ENCODE measurements at regions not wholly inside any gene's neighbourhood (a gene's known extent, or its start where the extent isn't known, plus 50 kb on each side); places are given as distances from the start of the nearest gene placed in this dataset.
"Not testable (repeated sequence)": the region's sequence is repeated elsewhere in the genome, so short reads cannot be mapped to it uniquely, and the experiment has no call there.

DNA sequence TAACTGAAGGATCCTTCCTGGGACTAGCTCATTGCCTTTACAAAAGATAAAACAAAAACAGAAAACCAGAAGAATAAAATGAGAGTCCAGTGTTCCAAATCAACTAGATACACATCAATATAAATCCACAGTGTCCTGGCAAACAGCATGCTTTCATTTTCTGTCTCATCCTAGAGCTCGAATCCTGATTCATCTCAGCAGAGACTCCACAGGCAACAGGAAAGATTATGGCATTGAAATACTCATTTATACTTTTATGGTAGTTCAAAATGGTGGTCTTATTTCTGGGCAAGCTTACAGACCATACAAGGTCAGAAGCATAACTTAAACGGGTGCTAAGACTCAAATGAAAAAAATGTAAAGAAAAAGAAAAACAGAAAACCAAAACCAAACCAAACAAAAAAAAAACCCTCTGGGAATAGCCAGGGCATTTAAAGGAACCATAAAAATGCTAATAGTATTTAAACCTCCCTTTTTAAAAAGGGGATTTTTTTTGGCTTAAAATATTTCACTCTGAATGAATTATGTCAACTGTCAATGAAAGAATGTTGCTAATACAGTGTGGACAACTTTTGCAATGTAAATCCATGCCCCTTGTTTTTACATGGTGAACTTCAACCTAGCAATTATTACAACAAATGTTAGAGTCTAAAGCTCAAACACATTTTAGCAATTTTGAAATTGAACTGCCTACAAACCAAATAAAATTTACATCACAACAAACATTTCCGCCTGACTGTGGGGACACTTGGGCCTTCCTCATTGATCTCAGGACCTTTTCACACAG lies 57.9 kb downstream of the GPR101 start:
- no peak for DNase-seq

DNA sequence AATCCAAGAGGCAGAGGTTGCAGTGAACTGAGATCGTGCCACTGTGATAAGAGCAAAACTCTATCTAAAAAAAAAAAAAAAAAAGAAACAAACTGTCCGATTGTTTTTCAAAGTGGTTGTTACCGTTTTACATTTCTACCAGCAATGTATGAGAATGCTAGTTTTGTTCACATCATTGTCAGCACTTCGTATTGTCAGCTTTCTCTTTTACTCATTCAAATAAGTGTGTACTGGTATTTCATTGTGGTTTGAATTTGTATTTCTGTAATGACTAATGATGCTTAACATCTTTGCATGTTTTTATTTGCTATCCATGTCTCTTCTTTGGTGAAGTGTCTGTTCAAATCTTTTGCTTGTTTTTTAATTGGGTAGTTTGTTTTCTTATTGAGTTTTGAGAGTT lies 65.8 kb downstream of the GPR101 start:
- no peak for DNase-seq

DNA sequence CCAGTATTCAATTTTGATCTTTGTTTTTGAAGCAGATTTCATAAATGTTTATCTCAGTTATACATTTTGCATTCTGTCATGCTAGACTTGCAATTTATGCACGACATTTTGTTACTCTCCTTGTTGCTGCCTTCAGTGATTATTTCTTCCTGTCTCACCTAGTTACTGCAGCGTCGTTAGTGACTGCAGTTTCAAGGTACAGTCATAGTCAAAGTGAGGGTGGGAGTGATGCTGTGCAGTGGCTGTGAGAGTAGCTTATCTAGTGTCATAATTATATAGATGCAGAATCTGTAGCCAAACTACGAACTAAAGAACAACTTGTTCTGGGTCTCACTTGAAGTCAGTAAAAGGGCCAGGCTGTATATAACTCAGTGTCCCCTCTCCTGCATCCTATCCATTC lies 69.8 kb downstream of the GPR101 start:
- DNase-seq: no peak

DNA sequence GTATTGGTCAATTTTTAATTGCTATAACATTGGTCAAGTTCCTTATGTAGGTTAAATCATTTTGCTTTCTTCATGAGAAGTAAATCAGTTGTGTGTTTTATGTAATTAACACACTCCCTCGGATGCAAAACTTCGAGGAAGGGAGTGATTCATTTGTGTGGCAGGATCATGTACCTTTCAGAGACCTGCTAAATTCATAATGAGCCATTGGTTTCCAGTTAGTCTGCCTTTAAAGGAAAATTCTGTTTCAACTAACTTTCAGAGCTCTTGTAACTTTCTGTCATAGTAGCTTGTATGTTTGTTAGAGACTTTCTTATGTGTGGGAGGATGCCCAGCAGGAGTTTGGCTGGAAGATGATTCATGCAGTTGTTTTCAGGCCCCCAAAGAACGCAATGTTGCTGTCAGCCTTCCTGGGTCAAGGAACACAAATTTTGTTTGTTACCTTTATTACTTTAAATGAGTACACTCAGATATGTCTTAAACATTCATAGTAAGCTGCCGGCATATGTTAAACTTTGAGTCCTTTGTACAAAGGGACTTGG lies 72.1 kb downstream of the GPR101 start:
- no peak for DNase-seq

DNA sequence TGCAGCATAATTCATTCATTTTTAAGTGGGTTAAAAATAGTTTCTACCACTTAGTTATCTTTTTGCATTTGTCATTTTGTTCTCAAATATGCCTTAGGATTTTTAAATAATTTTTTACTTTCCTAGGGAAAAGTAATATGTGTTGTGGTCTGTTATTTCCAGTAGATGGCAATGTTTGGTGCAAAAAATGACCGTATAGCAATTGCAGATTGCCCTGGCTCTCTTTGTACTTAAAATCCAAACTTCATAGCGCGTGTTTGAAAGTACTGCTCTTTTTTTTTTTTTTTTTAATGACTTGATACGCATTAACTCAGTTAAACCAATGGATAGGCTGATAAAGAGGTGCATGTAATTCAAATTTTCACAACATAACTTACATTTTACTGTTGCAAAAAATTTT lies 74.4 kb upstream of the RBMX start:
- peak; percentile 0 for DNase-seq

DNA sequence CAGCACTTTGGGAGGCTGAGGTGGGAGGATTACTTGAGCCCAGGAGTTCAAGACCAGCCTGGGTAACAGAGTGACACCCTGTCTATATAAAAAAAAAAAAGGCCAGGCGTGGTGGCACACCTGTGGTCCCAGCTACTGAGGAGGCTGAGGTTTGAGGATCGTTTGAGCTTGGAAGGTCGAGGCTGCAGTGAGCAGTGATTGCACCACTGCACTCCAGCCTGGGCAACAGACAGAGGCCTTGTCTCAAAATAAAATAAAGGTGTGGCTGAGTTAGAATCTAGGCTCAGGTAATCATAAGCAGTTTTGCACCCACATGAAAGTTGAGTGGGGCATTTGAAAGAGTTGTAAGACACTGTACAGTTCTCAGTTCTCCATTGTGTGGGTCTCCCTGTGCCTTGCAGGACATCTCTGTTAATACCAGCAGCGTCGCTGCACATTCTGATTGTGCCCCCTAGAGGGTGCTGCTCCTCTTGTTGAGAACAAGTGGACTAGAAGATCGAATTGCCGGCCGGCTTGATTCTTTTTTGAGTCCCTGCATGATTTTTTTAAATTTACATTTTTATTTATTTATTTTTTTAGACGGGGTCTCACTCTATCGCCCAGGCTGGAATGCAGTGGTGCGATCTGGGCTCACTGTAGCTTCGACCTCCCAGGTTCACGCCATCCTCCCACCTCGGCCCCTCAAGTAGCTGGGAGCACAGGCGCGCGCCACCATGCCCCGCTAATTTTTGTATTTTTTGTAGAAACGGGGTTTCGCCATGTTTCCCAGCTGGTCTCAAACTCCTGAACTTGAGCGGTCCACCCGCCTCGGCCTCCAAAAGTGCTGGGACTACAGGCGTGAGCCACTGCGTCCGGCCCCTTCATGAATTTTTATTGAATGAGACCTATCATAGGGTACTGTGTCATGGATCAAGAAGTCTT lies 73.6 kb upstream of the RBMX start:
- peak; percentile 68 for DNase-seq

DNA sequence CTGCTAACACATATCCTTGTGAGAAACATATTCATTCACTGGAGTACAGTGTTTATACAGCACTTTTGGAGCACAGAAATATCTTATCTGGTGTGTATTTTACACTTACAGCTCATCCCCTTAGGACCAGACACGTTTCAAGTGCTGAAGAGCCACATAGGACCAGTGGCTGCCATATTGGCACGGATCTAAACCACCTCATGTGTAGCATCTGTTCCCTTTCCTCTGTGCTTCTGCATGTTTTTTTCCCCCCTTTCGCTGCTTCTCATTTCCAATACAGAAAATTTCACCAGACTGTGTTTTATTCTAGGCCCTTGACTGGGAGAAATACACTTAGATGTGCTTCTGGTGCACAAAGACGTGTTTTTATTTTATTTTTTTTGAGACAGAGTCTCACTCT lies 69.7 kb upstream of the RBMX start:
- no peak for DNase-seq

DNA sequence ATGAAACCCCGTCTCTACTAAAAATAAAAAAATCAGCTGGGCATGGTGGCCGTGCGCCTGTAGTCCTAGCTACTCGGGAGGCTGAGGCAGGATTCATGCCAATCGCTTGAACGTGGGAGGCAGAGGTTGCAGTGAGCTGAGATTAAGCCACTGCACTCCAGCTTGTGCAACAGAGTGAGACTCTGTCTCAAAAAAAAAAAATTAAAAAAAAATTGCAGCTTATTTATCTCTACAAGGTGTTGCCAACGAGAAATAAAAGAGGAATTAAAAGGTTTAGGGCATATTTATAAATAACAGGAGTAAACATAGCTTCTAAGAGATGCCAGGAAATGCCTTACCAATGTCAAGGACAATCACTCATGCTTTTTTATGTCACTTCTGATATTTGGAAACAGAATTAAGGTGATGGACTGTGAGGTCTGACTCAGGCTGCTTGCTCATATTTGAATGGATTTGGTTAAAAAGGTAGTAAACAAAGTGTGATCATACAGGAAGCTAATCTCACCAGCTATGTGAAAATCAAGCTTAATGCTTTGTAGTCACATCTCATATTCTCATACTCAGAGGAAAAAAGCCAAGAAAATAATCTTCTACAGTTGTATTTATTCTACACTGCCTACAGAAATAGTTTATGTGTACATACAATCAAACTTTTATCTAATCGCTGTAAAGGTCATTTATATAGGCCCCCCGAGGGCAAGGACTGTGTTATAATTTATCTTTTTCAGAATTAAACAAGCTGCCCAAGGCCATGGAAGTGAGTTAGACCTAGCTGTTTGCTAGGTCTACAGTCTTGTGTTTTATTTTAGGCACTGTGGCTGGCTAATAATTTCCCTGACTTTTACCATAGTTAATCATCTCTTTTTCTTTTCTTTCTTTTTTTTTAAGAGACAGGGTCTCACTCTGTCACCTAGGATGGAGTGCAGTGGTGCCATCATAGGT lies 61.1 kb upstream of the RBMX start:
- no peak for DNase-seq

DNA sequence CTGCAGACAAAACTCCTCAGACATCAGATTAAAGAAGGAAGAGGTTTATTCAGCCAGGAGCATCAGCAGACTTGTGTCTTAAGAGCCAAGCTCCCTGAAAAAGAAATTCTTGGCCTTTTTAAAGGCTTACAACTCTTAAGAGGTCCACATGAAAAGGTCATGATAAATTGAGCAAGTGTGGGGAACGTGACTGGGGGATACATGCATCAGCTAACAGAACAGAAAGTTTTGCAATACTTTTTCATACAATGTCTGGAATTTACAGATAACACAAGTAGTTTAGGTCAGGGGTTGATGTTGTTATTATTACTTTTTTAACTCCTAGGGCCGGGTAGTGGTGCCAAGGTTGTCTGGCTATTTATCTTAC lies 55.6 kb upstream of the RBMX start:
- DNase-seq: no peak

DNA sequence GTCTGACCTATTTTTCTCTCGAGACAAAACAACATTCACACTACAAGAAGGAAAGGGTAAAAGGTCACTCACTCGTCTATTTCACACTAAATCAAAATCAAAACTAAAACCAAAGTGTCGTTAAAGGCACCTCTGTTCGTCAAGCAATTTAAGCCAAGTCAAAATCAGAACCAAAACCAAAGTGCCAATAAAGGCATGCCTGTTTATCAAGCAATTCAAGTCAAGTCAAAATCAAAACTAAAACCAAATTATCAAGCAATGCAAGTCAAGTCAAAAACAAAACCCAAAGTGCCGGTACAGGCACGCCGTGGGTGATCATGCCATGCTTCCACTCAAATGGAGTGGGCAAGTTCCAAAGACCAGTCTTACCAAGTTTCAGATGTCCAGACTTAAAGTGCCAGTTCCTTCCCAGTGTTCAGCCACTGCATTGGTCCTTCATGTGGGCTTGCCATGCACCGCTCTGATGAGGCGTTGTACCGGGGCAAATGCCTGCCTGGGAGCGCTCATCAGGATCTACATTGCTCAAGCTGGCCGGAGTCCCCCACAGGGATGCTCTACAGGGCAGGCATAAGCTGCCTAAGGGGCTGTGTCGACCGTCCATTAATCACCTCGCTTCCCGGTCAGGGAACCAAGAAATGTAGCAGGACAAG lies 55.1 kb upstream of the RBMX start:
- not testable (repeated sequence) for DNase-seq

DNA sequence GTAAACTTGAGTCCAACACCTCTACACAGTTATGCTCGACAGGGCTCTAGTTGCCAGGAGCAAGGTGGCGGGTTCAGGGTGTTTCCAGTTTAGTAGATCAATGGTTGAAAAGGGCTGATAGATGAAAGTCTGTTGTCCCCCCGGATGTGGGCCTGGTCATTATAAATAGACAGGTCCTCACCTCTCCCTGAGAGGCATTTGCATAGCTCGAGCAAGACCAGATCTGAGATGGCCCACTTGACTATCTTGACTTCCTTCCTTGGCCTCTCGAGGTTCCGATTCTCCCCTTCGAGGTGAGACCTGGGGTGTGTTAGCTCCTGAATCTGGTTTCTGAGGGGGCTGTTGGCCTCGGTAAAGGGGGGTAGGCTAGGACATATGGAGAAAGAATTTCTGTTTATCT lies 54.1 kb upstream of the RBMX start:
- DNase-seq: not testable (repeated sequence)

DNA sequence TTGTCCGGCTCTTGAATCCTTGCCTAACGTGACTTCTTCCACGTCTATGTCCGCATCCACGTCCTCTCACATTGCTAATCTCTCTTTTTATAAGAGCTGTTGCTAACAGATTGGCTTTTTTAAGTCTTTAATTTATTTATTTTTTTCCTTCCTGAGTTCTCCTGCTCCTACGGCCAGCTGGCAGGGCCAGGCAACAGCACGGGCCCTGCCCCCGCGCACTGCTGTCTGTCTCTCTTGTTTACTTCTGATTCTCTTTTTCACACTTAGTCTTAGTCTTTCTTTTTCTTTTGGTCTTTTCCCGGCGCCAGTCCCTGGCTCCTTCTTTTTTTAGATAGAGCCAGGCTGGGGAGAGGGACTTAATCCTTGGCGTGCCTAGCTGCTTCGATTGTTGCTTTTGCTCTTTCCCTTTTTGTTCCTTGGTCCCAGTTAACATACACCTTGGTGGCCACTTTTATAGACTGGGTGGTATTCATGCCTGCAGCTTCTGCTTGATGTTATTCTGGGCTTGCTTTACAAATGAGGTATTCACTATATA lies 53.2 kb upstream of the RBMX start:
- DNase-seq: no peak

DNA sequence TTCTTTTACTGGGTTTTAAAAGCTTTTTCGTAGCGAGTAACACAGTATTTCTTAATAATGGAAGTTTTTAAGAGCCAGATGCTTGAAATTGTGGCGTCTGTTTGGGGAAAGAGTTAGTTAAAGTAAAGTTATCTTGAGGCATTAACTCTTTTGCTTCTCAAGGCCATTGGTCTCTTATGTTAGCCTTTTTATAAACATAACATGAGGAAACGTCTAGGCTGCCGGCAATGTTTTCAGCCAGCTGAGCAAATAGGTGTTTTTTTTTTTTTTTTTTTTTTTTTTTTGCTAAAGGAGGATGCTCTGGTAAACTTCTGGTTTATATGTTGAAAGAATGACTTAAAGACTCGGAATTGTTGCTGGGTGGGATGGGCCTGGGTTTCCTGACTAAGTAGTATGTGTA lies 51.1 kb upstream of the RBMX start:
- DNase-seq: no peak

Measured in COR-L47 (cell line).